Hematopoietic multipotent progenitor cell treated with erythropoietin and hydrocortisone succinate and interleukin-3 and kit ligand, for 15 days (in vitro differentiated cells): ENCODE measurements at regions not wholly inside any gene's neighbourhood (a gene's known extent, or its start where the extent isn't known, plus 50 kb on each side); places are given as distances from the start of the nearest gene placed in this dataset.
"Not testable (repeated sequence)": the region's sequence is repeated elsewhere in the genome, so short reads cannot be mapped to it uniquely, and the experiment has no call there.

Experiments used
- DNase-seq: peaks from one replicate; pipeline ENCODE4 v3.0.0-alpha.2; 2015; ENCODE audit warnings: low spot score

GRCh38 chr17:21517538-21518293 lies 141.6 kb downstream of the KCNJ12 start:
- no peak for DNase-seq

- no peak for DNase-seq
These were observed 146.7 kb downstream of the KCNJ12 start for GRCh38 chr17:21522755-21523336.

GRCh38 chr17:21523497-21524210 lies 147.5 kb downstream of the KCNJ12 start:
- DNase-seq, result no peak

GRCh38 chr17:21524211-21524591 lies 148.0 kb downstream of the KCNJ12 start:
- DNase-seq, result no peak

GRCh38 chr17:21525464-21526130 lies 149.4 kb downstream of the KCNJ12 start:
- no peak for DNase-seq

- no peak for DNase-seq
These were observed 152.0 kb downstream of the KCNJ12 start for GRCh38 chr17:21528031-21528695.

GRCh38 chr17:21530311-21530710 lies 154.2 kb downstream of the KCNJ12 start:
- DNase-seq, result no peak

- DNase-seq, result no peak
These were observed 154.7 kb downstream of the KCNJ12 start for GRCh38 chr17:21530841-21531240.

GRCh38 chr17:21532763-21533385 lies 156.7 kb downstream of the KCNJ12 start:
- no peak for DNase-seq

GRCh38 chr17:21535686-21536375 lies 156.5 kb upstream of the KCNJ18 start:
- DNase-seq, result no peak

- DNase-seq, result no peak
These were observed 155.0 kb upstream of the KCNJ18 start for GRCh38 chr17:21537302-21537701.

- no peak for DNase-seq
These were observed 153.7 kb upstream of the KCNJ18 start for GRCh38 chr17:21538615-21539014.

GRCh38 chr17:21539146-21539545 lies 153.2 kb upstream of the KCNJ18 start:
- no peak for DNase-seq

GRCh38 chr17:21540502-21540901 lies 151.8 kb upstream of the KCNJ18 start:
- DNase-seq, result no peak

- DNase-seq, result no peak
These were observed 150.3 kb upstream of the KCNJ18 start for GRCh38 chr17:21542070-21542469.

- no peak for DNase-seq
These were observed 149.3 kb upstream of the KCNJ18 start for GRCh38 chr17:21542991-21543390.

GRCh38 chr17:21545064-21545463 lies 147.3 kb upstream of the KCNJ18 start:
- no peak for DNase-seq

- DNase-seq, result no peak
These were observed 144.1 kb upstream of the KCNJ18 start for GRCh38 chr17:21548236-21548635.

- DNase-seq, result no peak
These were observed 143.1 kb upstream of the KCNJ18 start for GRCh38 chr17:21549107-21549687.

GRCh38 chr17:21550031-21550430 lies 142.3 kb upstream of the KCNJ18 start:
- DNase-seq, result not testable (repeated sequence)
